Vagina (tissue), 2 donors: ENCODE measurements at regions not wholly inside any gene's neighbourhood (a gene's known extent, or its start where the extent isn't known, plus 50 kb on each side); places are given as distances from the start of the nearest gene placed in this dataset.

Source experiments
- POLR2A ChIP-seq, 2 donors: fragments of 450-650 bp; IDR thresholded peaks; one replicate each; pipeline ENCODE4 v1.6.1; 2017; ENCODE audit warnings: antibody characterized with exemption in 2 of 2, mild to moderate bottlenecking in 2 of 2, moderate library complexity in 2 of 2
- POLR2AphosphoS5 ChIP-seq, 2 donors: sonication (generic); formaldehyde crosslinking; IDR thresholded peaks; one replicate each; pipeline ENCODE4 v1.9.0; 2017; ENCODE audit warnings: antibody characterized with exemption in 2 of 2, mild to moderate bottlenecking in 2 of 2, low read depth in 1 of 2; ENCODE audit not compliant: insufficient read depth in 1 of 2

GRCh38 chr2:138212434-138212833 is 248.2 kb downstream of the HNMT start:
- no peak for TF ChIP-seq POLR2A (IDR thresholded peaks at IDR 0.05)
- TF ChIP-seq POLR2AphosphoS5 (IDR thresholded peaks at IDR 0.05; ENCODE audit: insufficient read depth in 1 of 2, low read depth in 1 of 2): no peak
